Upper lobe of left lung (tissue), 4 donors: ENCODE measurements at regions not wholly inside any gene's neighbourhood (a gene's known extent, or its start where the extent isn't known, plus 50 kb on each side); places are given as distances from the start of the nearest gene placed in this dataset.

Source experiments
- EP300 ChIP-seq, 4 donors: sonication (generic); formaldehyde crosslinking; IDR thresholded peaks; one replicate each; pipeline ENCODE4 v1.5.1; 2017; ENCODE audit warnings: antibody characterized with exemption in 4 of 4, control low read depth in 2 of 4
- POLR2A ChIP-seq, 4 donors: fragments of 450-650 bp; IDR thresholded peaks; one replicate each; pipeline ENCODE4 v1.5.1; 2016 to 2017; ENCODE audit warnings: antibody characterized with exemption in 4 of 4, mild to moderate bottlenecking in 2 of 4
- POLR2AphosphoS5 ChIP-seq, 2 donors: sonication (generic); formaldehyde crosslinking; IDR thresholded peaks; one replicate each; pipeline ENCODE4 v1.5.1; 2017; ENCODE audit warnings: antibody characterized with exemption in 2 of 2
- TF ChIP-seq, protein P1 (sequence below), 6 experiments: fragments of 450-650 bp in 4 of 6; fragments of 200-600 bp in 2 of 6; sonication (generic) in 2 of 6; IDR thresholded peaks; one replicate each; pipeline ENCODE4 v1.5.1; 2016 to 2019; ENCODE audit warnings: antibody characterized with exemption in 6 of 6

DNA sequence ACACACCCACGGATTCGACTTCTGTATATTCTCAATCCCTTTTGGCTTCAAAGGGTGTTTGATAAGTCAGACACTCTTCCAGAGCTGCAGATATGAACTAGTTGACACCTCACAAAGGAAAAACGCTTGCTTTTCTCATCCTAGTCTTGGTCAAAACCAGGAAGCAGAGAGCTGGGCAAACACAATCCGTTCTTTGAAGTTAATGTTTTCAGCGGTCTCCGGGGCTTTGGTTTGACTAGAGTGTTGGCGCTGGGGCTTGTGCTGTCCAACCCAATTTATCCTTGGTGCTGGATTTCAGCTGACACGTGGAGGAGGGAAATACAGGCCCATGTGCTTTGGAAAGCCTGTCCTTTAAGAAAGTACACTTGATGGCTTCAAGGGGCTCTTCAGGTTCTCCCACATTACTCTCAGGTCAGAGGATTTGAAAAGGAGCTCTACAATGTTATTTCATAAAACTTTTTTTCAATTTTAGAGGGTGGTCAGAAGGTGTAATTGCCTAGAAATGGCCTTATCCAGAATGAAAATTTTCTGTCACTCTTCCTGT, 985.8 kb downstream of the VRK1 start:
- TF ChIP-seq, protein P1, sequence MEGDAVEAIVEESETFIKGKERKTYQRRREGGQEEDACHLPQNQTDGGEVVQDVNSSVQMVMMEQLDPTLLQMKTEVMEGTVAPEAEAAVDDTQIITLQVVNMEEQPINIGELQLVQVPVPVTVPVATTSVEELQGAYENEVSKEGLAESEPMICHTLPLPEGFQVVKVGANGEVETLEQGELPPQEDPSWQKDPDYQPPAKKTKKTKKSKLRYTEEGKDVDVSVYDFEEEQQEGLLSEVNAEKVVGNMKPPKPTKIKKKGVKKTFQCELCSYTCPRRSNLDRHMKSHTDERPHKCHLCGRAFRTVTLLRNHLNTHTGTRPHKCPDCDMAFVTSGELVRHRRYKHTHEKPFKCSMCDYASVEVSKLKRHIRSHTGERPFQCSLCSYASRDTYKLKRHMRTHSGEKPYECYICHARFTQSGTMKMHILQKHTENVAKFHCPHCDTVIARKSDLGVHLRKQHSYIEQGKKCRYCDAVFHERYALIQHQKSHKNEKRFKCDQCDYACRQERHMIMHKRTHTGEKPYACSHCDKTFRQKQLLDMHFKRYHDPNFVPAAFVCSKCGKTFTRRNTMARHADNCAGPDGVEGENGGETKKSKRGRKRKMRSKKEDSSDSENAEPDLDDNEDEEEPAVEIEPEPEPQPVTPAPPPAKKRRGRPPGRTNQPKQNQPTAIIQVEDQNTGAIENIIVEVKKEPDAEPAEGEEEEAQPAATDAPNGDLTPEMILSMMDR (IDR thresholded peaks at IDR 0.05) = no peak
- TF ChIP-seq POLR2AphosphoS5 (IDR thresholded peaks at IDR 0.05) (no peak), EP300 (IDR thresholded peaks at IDR 0.05) (no peak), POLR2A (IDR thresholded peaks at IDR 0.05) (no peak)
